H1 (cell line): ENCODE measurements at regions not wholly inside any gene's neighbourhood (a gene's known extent, or its start where the extent isn't known, plus 50 kb on each side); places are given as distances from the start of the nearest gene placed in this dataset.

ENCODE experiments used
- CTCF ChIA-PET: fragments of 300-600 bp; sonication (Branson Sonifier 250); formaldehyde crosslinking; loops from one replicate; lab custom pipeline; 2021; ENCODE audit not compliant: partially characterized antibody; lab: Charles Lee
- POLR2A ChIA-PET: fragments of 300-600 bp; sonication (Branson Sonifier 250); formaldehyde crosslinking; loops from one replicate; lab custom pipeline; 2021; ENCODE audit warnings: inconsistent platforms; ENCODE audit not compliant: partially characterized antibody; lab: Charles Lee
- DNase-seq, 2 experiments: peaks; one replicate each; pipeline versions ENCODE4 v3.0.0 to v3.0.0-alpha.2; 2010 to 2022; ENCODE audit warnings: low spot score in 2 of 2, low read depth in 1 of 2, mixed read lengths in 1 of 2
- FAIRE-seq: peaks from 2 replicates; lab custom pipeline; 2011; peaks lifted over from hg19 to GRCh38; lab: Jason Lieb, UNC
- H2AFZ ChIP-seq: 2 replicates; pipeline ENCODE4 v1.8.1; 2012; ENCODE audit warnings: low read length, inconsistent platforms
- H2AK5ac ChIP-seq: 2 replicates; pipeline ENCODE4 v1.6.1; 2013; ENCODE audit warnings: low read depth, low read length
- H2BK120ac ChIP-seq: replicated peaks from 2 replicates; pipeline ENCODE3; 2013; ENCODE audit warnings: low read depth, low read length, inconsistent platforms
- H2BK12ac ChIP-seq: 2 replicates; pipeline ENCODE4 v1.6.1; 2013; ENCODE audit warnings: low read depth, low read length
- H2BK15ac ChIP-seq: 2 replicates; pipeline ENCODE4 v1.6.1; 2013; ENCODE audit warnings: low read length
- H2BK20ac ChIP-seq: 2 replicates; pipeline ENCODE4 v1.6.1; 2013; ENCODE audit warnings: low read length
- H2BK5ac ChIP-seq: 2 replicates; pipeline ENCODE4 v1.6.1; 2013; ENCODE audit warnings: low read depth, low read length
- H3K14ac ChIP-seq: 2 replicates; pipeline ENCODE4 v1.6.1; 2013; ENCODE audit warnings: inconsistent platforms; ENCODE audit not compliant: insufficient read length
- H3K18ac ChIP-seq: 2 replicates; pipeline ENCODE4 v1.6.1; 2013; ENCODE audit warnings: low read length; ENCODE audit errors: extremely low read depth
- H3K23ac ChIP-seq: 2 replicates; pipeline ENCODE4 v1.6.1; 2013; ENCODE audit warnings: inconsistent platforms; ENCODE audit not compliant: insufficient read length
- H3K23me2 ChIP-seq: 2 replicates; pipeline ENCODE4 v1.6.1; 2013; ENCODE audit warnings: low read depth, low read length
- H3K27ac ChIP-seq: 2 replicates; pipeline ENCODE4 v1.6.1; 2011; ENCODE audit warnings: low read depth, low read length, inconsistent platforms
- H3K27me3 ChIP-seq, 4 experiments: replicated peaks in 1 of 4; 1 replicate in 1 of 4; 2 replicates in 3 of 4; pipeline versions ENCODE4 v1.6.1 to v1.8.1; 2011 to 2013; ENCODE audit warnings: low read length in 3 of 4, mild to moderate bottlenecking in 3 of 4, inconsistent platforms in 2 of 4, mixed read lengths in 2 of 4, moderate library complexity in 1 of 4; ENCODE audit not compliant: control insufficient read depth in 3 of 4, insufficient read depth in 3 of 4; ENCODE audit errors: extremely low read depth in 1 of 4
- H3K36me3 ChIP-seq, 4 experiments: 2 replicates each; pipeline versions ENCODE4 v1.6.1 to v1.8.1; 2011 to 2013; ENCODE audit warnings: mild to moderate bottlenecking in 4 of 4, low read length in 3 of 4, moderate library complexity in 2 of 4, control low read depth in 1 of 4, inconsistent platforms in 1 of 4; ENCODE audit not compliant: insufficient read depth in 4 of 4, control insufficient read depth in 2 of 4
- H3K4ac ChIP-seq: replicated peaks from 2 replicates; pipeline ENCODE3; 2013; ENCODE audit warnings: low read length, low read depth, mixed read lengths, inconsistent platforms; ENCODE audit not compliant: insufficient read length
- H3K4me1 ChIP-seq, 4 experiments: replicated peaks in 1 of 4; 1 replicate in 1 of 4; 2 replicates in 3 of 4; pipeline versions ENCODE4 v1.6.1 to v1.8.1; 2011 to 2013; ENCODE audit warnings: low read length in 3 of 4, inconsistent platforms in 2 of 4, mixed read lengths in 1 of 4; ENCODE audit not compliant: insufficient read depth in 4 of 4, control insufficient read depth in 3 of 4
- H3K4me2 ChIP-seq, 2 experiments: 2 replicates each; pipeline versions ENCODE4 v1.6.1 to v1.8.1; 2011 to 2013; ENCODE audit warnings: low read depth in 2 of 2, low read length in 2 of 2, control low read depth in 1 of 2, inconsistent platforms in 1 of 2, mild to moderate bottlenecking in 1 of 2; ENCODE audit not compliant: insufficient read depth in 1 of 2
- H3K4me3 ChIP-seq, 4 experiments: fragments of 200-600, 300-600 bp in 1 of 4; sonication (generic), shearing (Covaris generic), sonication (Bioruptor Twin) in 1 of 4; 2 replicates each; pipeline versions ENCODE4 v1.5.1 to v1.8.1; 2011 to 2016; ENCODE audit warnings: low read length in 4 of 4, low read depth in 3 of 4, control low read depth in 2 of 4, inconsistent platforms in 2 of 4, mild to moderate bottlenecking in 2 of 4, mixed read lengths in 1 of 4, moderate library complexity in 1 of 4; ENCODE audit not compliant: insufficient read depth in 2 of 4; ENCODE audit errors: extremely low read depth in 1 of 4
- H3K56ac ChIP-seq: replicated peaks from 2 replicates; pipeline ENCODE3; 2013; ENCODE audit warnings: low read depth, mild to moderate bottlenecking, mixed read lengths, low read length, inconsistent platforms; ENCODE audit not compliant: insufficient read length
- H3K79me1 ChIP-seq: 2 replicates; pipeline ENCODE4 v1.6.1; 2013; ENCODE audit warnings: low read depth, low read length, control low read depth
- H3K79me2 ChIP-seq, 2 experiments: 2 replicates each; pipeline versions ENCODE4 v1.6.1 to v1.8.1; 2012 to 2013; ENCODE audit warnings: low read length in 2 of 2, mild to moderate bottlenecking in 2 of 2, inconsistent platforms in 1 of 2; ENCODE audit not compliant: insufficient read depth in 2 of 2, control insufficient read depth in 1 of 2
- H3K9ac ChIP-seq, 4 experiments: replicated peaks in 1 of 4; 1 replicate in 1 of 4; 2 replicates in 3 of 4; pipeline versions ENCODE4 v1.6.1 to v1.8.1; 2011 to 2013; ENCODE audit warnings: low read depth in 3 of 4, low read length in 3 of 4, control low read depth in 2 of 4, mild to moderate bottlenecking in 2 of 4, moderate library complexity in 2 of 4, inconsistent platforms in 1 of 4; ENCODE audit errors: extremely low read depth in 1 of 4
- H3K9me3 ChIP-seq, 2 experiments: 2 replicates each; pipeline versions ENCODE4 v1.6.1 to v1.8.1; 2012 to 2013; ENCODE audit warnings: mild to moderate bottlenecking in 2 of 2, moderate library complexity in 2 of 2, control low read depth in 1 of 2, inconsistent platforms in 1 of 2, low read depth in 1 of 2, low read length in 1 of 2, mixed read lengths in 1 of 2; ENCODE audit not compliant: insufficient read depth in 2 of 2
- H4K20me1 ChIP-seq, 2 experiments: replicated peaks in 1 of 2; 2 replicates each; pipeline versions ENCODE3 to v1.8.1; 2011 to 2013; ENCODE audit warnings: inconsistent platforms in 2 of 2, low read length in 2 of 2, mild to moderate bottlenecking in 1 of 2; ENCODE audit not compliant: insufficient read depth in 2 of 2, control insufficient read depth in 1 of 2
- H4K5ac ChIP-seq: 2 replicates; pipeline ENCODE4 v1.6.1; 2013; ENCODE audit warnings: low read length, low read depth, mixed read lengths, inconsistent platforms; ENCODE audit not compliant: insufficient read length
- H4K8ac ChIP-seq: 2 replicates; pipeline ENCODE4 v1.8.0; 2013; ENCODE audit warnings: mild to moderate bottlenecking, moderate library complexity, low read length, inconsistent platforms; ENCODE audit not compliant: insufficient read depth; ENCODE audit errors: extremely low read depth
- H4K91ac ChIP-seq: replicated peaks from 2 replicates; pipeline ENCODE3; 2013; ENCODE audit warnings: low read length, mixed read lengths, inconsistent platforms; ENCODE audit not compliant: insufficient read length
- BRCA1 ChIP-seq: IDR thresholded peaks from 2 replicates; pipeline ENCODE4 v1.6.1; 2012; ENCODE audit warnings: low read depth, low read length, improper control_type of control experiment
- GABPA ChIP-seq: IDR thresholded peaks from 2 replicates; pipeline ENCODE4 v1.6.1; 2011; ENCODE audit warnings: mild to moderate bottlenecking, low read length, moderate library complexity, borderline replicate concordance; ENCODE audit not compliant: insufficient read depth
- RBBP5 ChIP-seq: IDR thresholded peaks from 2 replicates; pipeline ENCODE4 v1.7.1; 2012; ENCODE audit warnings: low read depth, mild to moderate bottlenecking, inconsistent platforms, low read length, moderate library complexity, borderline replicate concordance
- SP2 ChIP-seq: IDR thresholded peaks from 2 replicates; pipeline ENCODE4 v1.6.1; 2012; ENCODE audit warnings: mild to moderate bottlenecking, low read length, inconsistent platforms
- TEAD4 ChIP-seq: IDR thresholded peaks from 2 replicates; pipeline ENCODE4 v1.6.1; 2012; ENCODE audit warnings: low read depth, low read length, inconsistent platforms, mixed read lengths
- WGBS, 2 experiments: shearing (Covaris generic) in 1 of 2; methylation state at CpG; one replicate each; pipeline versions ENCODE4 v1.1.6 to v1.1.7; 2013 to 2015; ENCODE audit warnings: low lambda C conversion rate in 2 of 2, mixed read lengths in 2 of 2, inconsistent platforms in 1 of 2, low coverage in 1 of 2, missing lambda C conversion rate in 1 of 2; ENCODE audit not compliant: insufficient replicate concordance in 2 of 2, insufficient coverage in 1 of 2, insufficient read length in 1 of 2; ENCODE audit errors: extremely low coverage in 1 of 2, missing lambda C conversion rate in 1 of 2; 5-methylcytosine and 5-hydroxymethylcytosine counted together

DNA sequence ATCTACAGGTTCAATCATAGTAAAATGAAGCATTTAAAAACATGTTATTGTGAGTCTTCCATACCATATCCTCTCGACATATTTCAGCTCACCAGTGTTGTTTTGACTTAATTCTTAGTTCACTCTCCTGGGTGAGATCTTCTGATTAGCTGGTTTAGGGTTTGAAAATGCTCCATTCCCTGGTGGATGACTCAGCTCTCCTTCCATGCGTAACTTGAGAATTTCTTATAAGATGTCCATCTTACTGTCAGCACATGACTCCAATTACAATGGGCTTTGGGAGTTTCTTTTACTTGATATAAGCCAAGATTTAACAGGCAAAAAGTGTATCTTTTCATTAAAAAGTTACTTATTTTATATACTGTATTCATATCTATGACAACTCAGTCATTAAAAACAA lies 476.5 kb downstream of the BRINP3 start:
- no peak overlapping the region for H2BK15ac ChIP-seq
- H2AFZ ChIP-seq: peak overlapping the region; percentile 34; the same call in 1 of the 2 replicates
- H3K79me1 ChIP-seq: no peaks in the 10 kb centered on the region
- H2AK5ac ChIP-seq: no peak overlapping the region
- H3K4me1 ChIP-seq: no peaks in the 10 kb centered on the region
- H2BK12ac ChIP-seq: no peak overlapping the region
- TF ChIP-seq BRCA1 (no peak), GABPA (no peak), TEAD4 (no peak), SP2 (no peak), RBBP5 (no peak)
- TF ChIP-seq, all 59 proteins: peak for 0
- no peak overlapping the region for H2BK5ac ChIP-seq
- no peak overlapping the region for H3K14ac ChIP-seq
- no peak overlapping the region for H3K18ac ChIP-seq
- H4K91ac ChIP-seq: no peak overlapping the region
- no peak overlapping the region for H3K4ac ChIP-seq
- H2BK120ac ChIP-seq: no peak overlapping the region
- H3K9ac ChIP-seq: no peak overlapping the region
- H3K4me2 ChIP-seq: no peak overlapping the region
- no peak overlapping the region for H4K8ac ChIP-seq
- H2BK20ac ChIP-seq: no peak overlapping the region
- POLR2A ChIA-PET: no interaction called here
- H3K23ac ChIP-seq: no peak overlapping the region
- H3K36me3 ChIP-seq: no peaks in the 10 kb centered on the region
- H3K79me2 ChIP-seq: no peaks in the 10 kb centered on the region
- H3K4me3 ChIP-seq: no peak overlapping the region
- FAIRE-seq (no peak), DNase-seq (no peak)
- no peak overlapping the region for H3K27ac ChIP-seq
- H4K5ac ChIP-seq: no peak overlapping the region
- 90% methylated on average over 2 of the region's 2 CpGs; no CpG with 5 or more reads in 1 of the 2 experiments for WGBS, 2 experiments
- H3K56ac ChIP-seq: no peak overlapping the region
- CTCF ChIA-PET: interaction anchor here (1.2 kb wide), 1 partner anchor 8 kb away, joined by 3 read pairs; no protein-coding TSS in a partner anchor
- H3K9me3 ChIP-seq: no peaks in the 10 kb centered on the region
- no peaks in the 10 kb centered on the region for H3K27me3 ChIP-seq
- H4K20me1 ChIP-seq: no peaks in the 10 kb centered on the region
- no peaks in the 10 kb centered on the region for H3K23me2 ChIP-seq
